HS-5 (cell line): ENCODE measurements at regions not wholly inside any gene's neighbourhood (a gene's known extent, or its start where the extent isn't known, plus 50 kb on each side); places are given as distances from the start of the nearest gene placed in this dataset.

Experiments used
- DNase-seq: peaks from one replicate; pipeline ENCODE4 v3.0.0-alpha.2; 2012; ENCODE audit warnings: low read depth

GRCh38 chr20:22652681-22653588 is 68.6 kb upstream of the FOXA2 start:
- no peak for DNase-seq

GRCh38 chr20:22653658-22654642 is 69.6 kb upstream of the FOXA2 start:
- no peak for DNase-seq

GRCh38 chr20:22663528-22664025 is 79.2 kb upstream of the FOXA2 start:
- no peak for DNase-seq

- DNase-seq = no peak
Measured at GRCh38 chr20:22667198-22667597, 82.8 kb upstream of the FOXA2 start.

GRCh38 chr20:22672191-22672590 is 87.8 kb upstream of the FOXA2 start:
- no peak for DNase-seq

GRCh38 chr20:22673467-22673866 is 89.1 kb upstream of the FOXA2 start:
- no peak for DNase-seq

GRCh38 chr20:22675341-22675740 is 91.0 kb upstream of the FOXA2 start:
- no peak for DNase-seq

GRCh38 chr20:22678678-22679077 is 94.3 kb upstream of the FOXA2 start:
- DNase-seq = no peak

- DNase-seq = no peak
Measured at GRCh38 chr20:22679197-22679596, 94.8 kb upstream of the FOXA2 start.

GRCh38 chr20:22680031-22680740 is 95.8 kb upstream of the FOXA2 start:
- DNase-seq = no peak

GRCh38 chr20:22681591-22682248 is 97.3 kb upstream of the FOXA2 start:
- DNase-seq = no peak

GRCh38 chr20:22682381-22682780 is 98.0 kb upstream of the FOXA2 start:
- DNase-seq = no peak

GRCh38 chr20:22684072-22684762 is 99.8 kb upstream of the FOXA2 start:
- DNase-seq = no peak

GRCh38 chr20:22684763-22685443 is 100.5 kb upstream of the FOXA2 start:
- no peak for DNase-seq

GRCh38 chr20:22686097-22686496 is 101.7 kb upstream of the FOXA2 start:
- no peak for DNase-seq

GRCh38 chr20:22687676-22688349 is 103.4 kb upstream of the FOXA2 start:
- no peak for DNase-seq

GRCh38 chr20:22688485-22688884 is 104.1 kb upstream of the FOXA2 start:
- DNase-seq = no peak

- DNase-seq = no peak
Measured at GRCh38 chr20:22689266-22689665, 104.9 kb upstream of the FOXA2 start.

- no peak for DNase-seq
Measured at GRCh38 chr20:22690000-22690399, 105.6 kb upstream of the FOXA2 start.
